ENCODE measurements at regions not wholly inside any gene's neighbourhood (a gene's known extent, or its start where the extent isn't known, plus 50 kb on each side); places are given as distances from the start of the nearest gene placed in this dataset.
A peak's percentile ranks its signal among the peaks of the same experiment; 100 is the strongest.

DNA sequence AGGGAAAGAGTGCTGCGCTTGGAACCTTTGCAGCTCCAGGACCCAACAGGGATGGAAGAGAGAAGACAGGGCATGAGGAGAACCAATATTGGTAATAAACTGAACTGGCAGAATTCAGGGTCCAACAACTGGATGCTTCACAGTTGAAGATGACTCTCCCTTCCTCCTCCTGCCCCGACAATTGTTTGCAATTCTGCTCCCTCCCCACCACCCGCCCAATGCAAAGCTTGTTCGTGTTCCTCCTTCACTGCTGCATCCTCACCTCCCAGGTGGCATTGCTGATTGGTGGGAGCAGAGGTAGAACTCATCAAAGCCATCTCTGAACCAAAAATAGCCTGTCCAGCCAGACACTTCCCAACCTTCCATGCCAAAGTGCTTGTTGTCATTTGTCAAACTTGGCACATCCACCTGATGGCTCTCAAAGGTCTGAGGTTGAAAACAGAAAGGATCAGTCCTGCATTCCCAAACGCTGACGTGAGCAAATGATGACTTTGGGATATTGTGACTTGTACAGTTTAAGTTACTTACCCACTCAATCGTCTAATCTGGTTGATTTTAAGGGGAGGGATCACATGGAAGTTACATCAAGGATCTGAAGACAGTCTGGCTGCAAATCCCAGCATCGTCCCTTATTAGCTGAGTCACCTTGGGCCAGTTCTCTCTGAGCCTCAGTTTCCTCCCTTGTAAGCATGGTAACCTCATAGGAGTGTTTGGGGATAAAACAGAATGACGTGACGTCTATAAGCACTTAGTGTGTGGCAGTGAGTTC lies 242.6 kb upstream of the CRY1 start:
- no peak overlapping the region for H2BK120ac ChIP-seq (ENCODE audit: low read depth, low read length, poor library complexity, severe bottlenecking)
- peaks cover 3% of the 10 kb centered on the region for H4K20me1 ChIP-seq (ENCODE audit: control insufficient read depth, insufficient read depth, insufficient read length)
- TF ChIP-seq, protein P1, sequence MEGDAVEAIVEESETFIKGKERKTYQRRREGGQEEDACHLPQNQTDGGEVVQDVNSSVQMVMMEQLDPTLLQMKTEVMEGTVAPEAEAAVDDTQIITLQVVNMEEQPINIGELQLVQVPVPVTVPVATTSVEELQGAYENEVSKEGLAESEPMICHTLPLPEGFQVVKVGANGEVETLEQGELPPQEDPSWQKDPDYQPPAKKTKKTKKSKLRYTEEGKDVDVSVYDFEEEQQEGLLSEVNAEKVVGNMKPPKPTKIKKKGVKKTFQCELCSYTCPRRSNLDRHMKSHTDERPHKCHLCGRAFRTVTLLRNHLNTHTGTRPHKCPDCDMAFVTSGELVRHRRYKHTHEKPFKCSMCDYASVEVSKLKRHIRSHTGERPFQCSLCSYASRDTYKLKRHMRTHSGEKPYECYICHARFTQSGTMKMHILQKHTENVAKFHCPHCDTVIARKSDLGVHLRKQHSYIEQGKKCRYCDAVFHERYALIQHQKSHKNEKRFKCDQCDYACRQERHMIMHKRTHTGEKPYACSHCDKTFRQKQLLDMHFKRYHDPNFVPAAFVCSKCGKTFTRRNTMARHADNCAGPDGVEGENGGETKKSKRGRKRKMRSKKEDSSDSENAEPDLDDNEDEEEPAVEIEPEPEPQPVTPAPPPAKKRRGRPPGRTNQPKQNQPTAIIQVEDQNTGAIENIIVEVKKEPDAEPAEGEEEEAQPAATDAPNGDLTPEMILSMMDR (conservative IDR thresholded peaks at IDR 0.05) = no peak
- H3K23ac ChIP-seq (ENCODE audit: insufficient read length, low read depth, low read length) = no peak overlapping the region
- H4K5ac ChIP-seq (ENCODE audit: insufficient read length, low read depth, low read length) = no peak overlapping the region
- H3K9ac ChIP-seq (ENCODE audit: extremely low read depth, insufficient read length, low read length) = no peak overlapping the region
- no peak overlapping the region for H2BK5ac ChIP-seq (ENCODE audit: insufficient read length, low read length)
- H3K23me2 ChIP-seq (ENCODE audit: insufficient read length, low read depth, low read length, poor library complexity, severe bottlenecking) = no peaks in the 10 kb centered on the region
- H3K18ac ChIP-seq (ENCODE audit: insufficient read length, low read depth, low read length) = no peak overlapping the region
- H3K9me3 ChIP-seq (ENCODE audit: control insufficient read depth, low read depth, low read length) = no peaks in the 10 kb centered on the region
- no CpG with 5 or more reads among the region's 10 CpGs for WGBS (ENCODE audit: extremely low coverage, insufficient read length, low lambda C conversion rate)
- H3K36me3 Mint-ChIP-seq (ENCODE audit: insufficient read depth in 1 of 3, low read depth in 3 of 3) = no peaks in the 10 kb centered on the region
- H4K8ac ChIP-seq (replicated peaks; ENCODE audit: insufficient read length, low read depth, low read length) = no peak overlapping the region
- no peak overlapping the region for H3K4me3 Mint-ChIP-seq
- no peaks in the 10 kb centered on the region for H3K9me3 Mint-ChIP-seq
- no peak overlapping the region for H2BK12ac ChIP-seq (ENCODE audit: insufficient read length, low read depth, low read length)
- no peak overlapping the region for H2BK15ac ChIP-seq (ENCODE audit: low read depth, low read length)
- no peaks in the 10 kb centered on the region for H3K27me3 ChIP-seq (ENCODE audit: insufficient read depth, low read length)
- H3K4me1 ChIP-seq (ENCODE audit: insufficient read depth, low read length) = no peaks in the 10 kb centered on the region
- no peak overlapping the region for H2AK5ac ChIP-seq (ENCODE audit: insufficient read length, low read length)
- no peak overlapping the region for H3T11ph ChIP-seq (ENCODE audit: low read length)
- DNase-seq = no peak
- no peak overlapping the region for H4K91ac ChIP-seq (ENCODE audit: insufficient read length, low read depth, low read length)
- H3K27me3 Mint-ChIP-seq (ENCODE audit: low read depth) = peaks cover 18% of the 10 kb centered on the region
- no peak overlapping the region for H2BK20ac ChIP-seq (ENCODE audit: low read depth, low read length, poor library complexity, severe bottlenecking)
- peak overlapping the region in 2 of 3 experiments; percentile 51 to 63; a peak in 2 of 7 replicates for H3K27ac Mint-ChIP-seq
- H3K4me1 Mint-ChIP-seq = peaks cover 9 to 18% of the 10 kb centered on the region in 2 experiments
- H3K4ac ChIP-seq (ENCODE audit: low read depth, low read length) = no peak overlapping the region
- no peak overlapping the region for H3K56ac ChIP-seq (ENCODE audit: insufficient read length, low read depth, low read length)
- no peaks in the 10 kb centered on the region for H3K79me1 ChIP-seq (ENCODE audit: insufficient read depth, low read depth, low read length, poor library complexity, severe bottlenecking)
- H3K4me2 ChIP-seq (ENCODE audit: insufficient read depth, insufficient read length, low read length) = no peak overlapping the region
- H2AFZ ChIP-seq (ENCODE audit: low read length) = no peak overlapping the region
- H3K79me2 ChIP-seq (ENCODE audit: insufficient read depth, low read length) = no peaks in the 10 kb centered on the region; the same call in 1 of the 2 replicates
- H3K27ac ChIP-seq (ENCODE audit: insufficient read length, low read depth, low read length) = no peak overlapping the region
- no peak overlapping the region; the same call in 1 of the 2 replicates for H3K14ac ChIP-seq (ENCODE audit: insufficient read depth, low read length)

All from H9 (cell line).